Ascending aorta (tissue), 2 donors: ENCODE measurements at regions not wholly inside any gene's neighbourhood (a gene's known extent, or its start where the extent isn't known, plus 50 kb on each side); places are given as distances from the start of the nearest gene placed in this dataset.
"Not testable (repeated sequence)": the region's sequence is repeated elsewhere in the genome, so short reads cannot be mapped to it uniquely, and the experiment has no call there.

Source experiments
- DNase-seq, 2 donors: peaks; one replicate each; pipeline ENCODE4 v3.0.0-alpha.2; 2019; ENCODE audit warnings: low spot score in 2 of 2
- H3K27ac ChIP-seq, 2 donors: fragments of 200-600 bp; sonication (generic); one replicate each; pipeline ENCODE4 v1.5.1; 2016 to 2017; ENCODE audit warnings: mild to moderate bottlenecking in 1 of 2
- H3K27me3 ChIP-seq: fragments of 200-600 bp; sonication (generic); one replicate; pipeline ENCODE4 v1.5.1; 2017
- H3K36me3 ChIP-seq, 2 donors: fragments of 200-600 bp; sonication (generic); one replicate each; pipeline ENCODE4 v1.5.1; 2016
- H3K4me1 ChIP-seq, 2 donors: fragments of 200-600 bp; sonication (generic); one replicate each; pipeline ENCODE4 v1.5.1; 2016 to 2017; ENCODE audit warnings: mild to moderate bottlenecking in 1 of 2
- H3K4me3 ChIP-seq, 2 donors: fragments of 200-600 bp; sonication (generic); one replicate each; pipeline ENCODE4 v1.5.1; 2016 to 2017; ENCODE audit warnings: mild to moderate bottlenecking in 1 of 2
- H3K9me3 ChIP-seq, 2 donors: fragments of 200-600 bp; sonication (generic); one replicate each; pipeline ENCODE4 v1.5.1; 2016
- intact Hi-C: fragments of 100-400 bp; cut with DNase I; formaldehyde crosslinking; loops from one replicate; pipeline ENCODE4 v1.15.1; 2023
- TF ChIP-seq, protein P1 (sequence below), 3 experiments: fragments of 200-600 bp in 2 of 3; fragments of 450-650 bp in 1 of 3; sonication (generic) in 2 of 3; IDR thresholded peaks; one replicate each; pipeline ENCODE4 v1.5.1; 2016 to 2019; ENCODE audit warnings: antibody characterized with exemption in 3 of 3, mild to moderate bottlenecking in 1 of 3, moderate library complexity in 1 of 3

DNA sequence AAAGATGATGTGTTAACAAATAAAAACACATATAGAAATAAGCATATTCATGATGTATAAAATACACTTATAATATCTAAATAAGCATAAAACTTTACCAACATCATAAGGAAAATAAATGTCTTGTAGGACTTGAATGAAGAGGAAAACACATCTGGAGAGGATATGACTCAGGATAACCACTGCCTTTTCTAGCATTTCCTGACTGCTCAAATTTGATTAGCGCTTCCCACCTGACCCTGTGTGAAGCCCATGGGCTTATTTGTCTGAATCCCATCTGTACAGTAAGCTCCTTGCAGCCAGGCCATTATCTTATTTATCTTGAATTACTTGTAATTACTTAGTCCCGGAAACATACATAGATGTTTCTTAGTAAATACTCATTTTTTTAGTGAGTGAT lies 608.6 kb downstream of the COL12A1 start:
- Histone ChIP-seq H3K4me1 (no peaks in the 10 kb centered on the region), H3K27me3 (no peaks in the 10 kb centered on the region), H3K27ac (no peak overlapping the region), H3K9me3 (no peaks in the 10 kb centered on the region), H3K36me3 (no peaks in the 10 kb centered on the region), H3K4me3 (no peak overlapping the region)
- intact Hi-C loops = no loop called here
- no peak for DNase-seq
- TF ChIP-seq, protein P1, sequence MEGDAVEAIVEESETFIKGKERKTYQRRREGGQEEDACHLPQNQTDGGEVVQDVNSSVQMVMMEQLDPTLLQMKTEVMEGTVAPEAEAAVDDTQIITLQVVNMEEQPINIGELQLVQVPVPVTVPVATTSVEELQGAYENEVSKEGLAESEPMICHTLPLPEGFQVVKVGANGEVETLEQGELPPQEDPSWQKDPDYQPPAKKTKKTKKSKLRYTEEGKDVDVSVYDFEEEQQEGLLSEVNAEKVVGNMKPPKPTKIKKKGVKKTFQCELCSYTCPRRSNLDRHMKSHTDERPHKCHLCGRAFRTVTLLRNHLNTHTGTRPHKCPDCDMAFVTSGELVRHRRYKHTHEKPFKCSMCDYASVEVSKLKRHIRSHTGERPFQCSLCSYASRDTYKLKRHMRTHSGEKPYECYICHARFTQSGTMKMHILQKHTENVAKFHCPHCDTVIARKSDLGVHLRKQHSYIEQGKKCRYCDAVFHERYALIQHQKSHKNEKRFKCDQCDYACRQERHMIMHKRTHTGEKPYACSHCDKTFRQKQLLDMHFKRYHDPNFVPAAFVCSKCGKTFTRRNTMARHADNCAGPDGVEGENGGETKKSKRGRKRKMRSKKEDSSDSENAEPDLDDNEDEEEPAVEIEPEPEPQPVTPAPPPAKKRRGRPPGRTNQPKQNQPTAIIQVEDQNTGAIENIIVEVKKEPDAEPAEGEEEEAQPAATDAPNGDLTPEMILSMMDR (IDR thresholded peaks at IDR 0.05) = no peak

DNA sequence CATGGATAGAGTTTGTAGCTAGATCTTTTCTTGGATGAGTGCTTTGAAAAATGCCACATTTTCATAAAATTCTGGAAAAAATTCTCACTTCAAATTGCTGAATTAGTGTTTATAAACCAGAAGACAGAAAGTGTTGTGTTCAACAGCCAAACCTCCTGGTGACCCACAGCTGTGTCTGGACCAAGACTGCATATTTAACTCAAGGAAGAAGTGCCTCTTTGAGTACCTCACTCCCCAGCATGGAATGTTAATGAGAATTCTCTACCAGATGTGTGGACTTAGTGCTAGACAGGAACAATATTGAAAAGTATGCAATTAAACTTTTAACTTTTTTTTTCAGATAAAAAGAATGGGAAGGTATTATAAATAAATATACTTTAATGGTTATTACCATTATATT lies 609.3 kb downstream of the COL12A1 start:
- H3K4me1 ChIP-seq = no peaks in the 10 kb centered on the region
- intact Hi-C loops = no loop called here
- H3K36me3 ChIP-seq = no peaks in the 10 kb centered on the region
- no peaks in the 10 kb centered on the region for H3K9me3 ChIP-seq
- TF ChIP-seq, protein P1 (IDR thresholded peaks at IDR 0.05) = no peak
- DNase-seq = no peak
- H3K4me3 ChIP-seq = no peak overlapping the region
- no peaks in the 10 kb centered on the region for H3K27me3 ChIP-seq
- H3K27ac ChIP-seq = no peak overlapping the region

DNA sequence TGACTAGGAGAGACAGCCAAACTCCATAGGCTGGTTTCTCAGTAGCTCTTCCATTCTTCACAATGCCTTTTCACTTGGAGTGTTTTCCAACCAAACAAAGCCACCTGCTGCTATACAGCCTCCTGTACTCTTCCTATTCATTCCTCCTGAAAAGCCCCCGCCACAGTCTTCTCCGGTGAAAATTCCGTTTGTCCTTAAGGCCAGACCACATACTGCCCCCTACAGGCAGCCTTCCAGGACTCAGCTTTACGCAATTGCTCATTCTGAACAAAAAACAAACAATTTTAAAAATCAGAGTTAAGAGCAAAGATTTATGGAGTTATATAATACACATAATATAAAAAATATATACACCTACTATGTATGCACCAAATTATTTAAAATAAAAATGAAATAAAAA lies 611.5 kb downstream of the COL12A1 start:
- DNase-seq, H3K27me3 ChIP-seq, intact Hi-C loops: not testable (repeated sequence)

DNA sequence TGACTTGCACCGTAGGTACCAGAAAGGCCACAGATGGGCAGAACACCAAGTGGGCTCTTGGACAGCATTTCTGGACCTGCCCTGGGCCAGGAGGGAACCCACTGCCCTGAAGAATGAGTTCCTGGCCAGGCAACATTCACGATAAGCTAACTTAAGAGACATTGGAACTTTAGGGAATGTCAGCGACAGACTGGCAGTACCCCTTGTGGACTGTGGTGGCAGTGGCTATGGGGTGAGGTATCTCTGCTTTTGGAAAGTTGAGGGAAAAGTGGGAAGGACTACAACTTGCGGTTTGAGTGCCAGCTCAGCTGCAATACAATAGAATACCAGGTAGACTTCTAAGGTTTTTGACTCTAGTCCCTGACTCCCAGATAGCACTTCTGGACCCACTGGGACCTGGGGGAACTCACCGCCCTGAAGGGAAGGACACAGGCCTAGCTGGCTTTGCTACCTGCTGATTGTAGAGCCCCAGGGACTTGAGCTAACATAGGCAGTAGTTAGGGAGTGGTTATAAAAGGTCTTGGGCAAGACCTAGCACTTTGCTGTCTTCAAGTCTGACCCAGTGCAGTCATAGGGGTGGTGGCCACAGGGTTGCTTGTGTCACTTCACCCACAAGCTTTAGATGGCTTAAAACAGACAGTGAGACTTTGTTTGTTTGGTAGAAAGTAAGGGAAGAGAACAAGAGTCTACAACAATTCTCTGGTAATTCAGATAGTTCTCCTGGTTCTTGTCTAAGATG lies 617.6 kb downstream of the COL12A1 start:
- Histone ChIP-seq H3K4me1 (no peaks in the 10 kb centered on the region), H3K27me3 (no peaks in the 10 kb centered on the region), H3K4me3 (no peak overlapping the region), H3K9me3 (no peaks in the 10 kb centered on the region), H3K27ac (no peak overlapping the region), H3K36me3 (no peaks in the 10 kb centered on the region)
- intact Hi-C loops = no loop called here
- no peak for DNase-seq
- TF ChIP-seq, protein P1 (IDR thresholded peaks at IDR 0.05) = no peak

More for the DNA sequence above, 611.5 kb downstream of the COL12A1 start:
- not testable (repeated sequence) for H3K9me3 ChIP-seq, H3K36me3 ChIP-seq, H3K27ac ChIP-seq, H3K4me1 ChIP-seq, H3K4me3 ChIP-seq

DNA sequence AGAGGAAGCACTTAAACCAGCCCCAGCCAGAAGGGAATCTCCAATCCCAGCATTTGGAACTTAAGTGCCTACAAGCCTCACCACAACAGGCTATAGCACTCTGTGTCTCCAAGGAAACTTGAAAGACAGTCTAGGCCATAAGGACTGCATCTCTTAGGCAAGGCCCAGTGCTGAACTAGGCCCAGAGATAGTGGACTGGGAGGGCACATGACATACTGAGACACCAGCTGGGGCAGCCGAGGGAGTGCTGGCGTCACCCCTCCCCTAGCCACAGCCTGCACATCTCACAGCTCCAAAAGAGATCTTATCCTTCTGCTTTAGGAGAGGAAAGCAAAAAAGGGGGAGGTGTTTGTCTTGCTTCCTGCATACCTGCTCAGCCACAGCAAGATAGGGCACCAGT lies 618.5 kb downstream of the COL12A1 start:
- no peak for DNase-seq
- Histone ChIP-seq H3K27me3 (no peaks in the 10 kb centered on the region), H3K9me3 (no peaks in the 10 kb centered on the region), H3K4me3 (no peak overlapping the region), H3K4me1 (no peaks in the 10 kb centered on the region), H3K27ac (no peak overlapping the region), H3K36me3 (no peaks in the 10 kb centered on the region)
- TF ChIP-seq, protein P1 (IDR thresholded peaks at IDR 0.05) = no peak
- intact Hi-C loops = no loop called here

DNA sequence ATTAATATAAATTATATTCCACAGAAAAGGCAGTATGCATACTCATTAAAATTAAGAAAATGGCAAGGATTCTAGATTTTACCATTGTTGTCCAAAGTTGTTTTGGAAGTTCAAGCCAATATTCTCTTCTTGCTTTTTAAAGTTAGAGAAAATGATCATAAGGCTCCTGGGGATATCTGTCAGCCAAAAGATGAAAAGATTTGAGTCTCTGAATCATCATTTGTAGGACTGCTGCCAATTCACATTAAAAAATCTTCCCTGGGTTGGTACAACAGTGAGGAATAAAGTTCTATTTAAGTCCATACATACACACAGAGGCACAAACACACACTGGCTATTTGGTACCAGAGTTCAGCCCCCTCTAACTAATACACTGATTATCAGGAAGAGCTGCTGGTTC lies 620.1 kb downstream of the COL12A1 start:
- TF ChIP-seq, protein P1 (IDR thresholded peaks at IDR 0.05) = no peak
- H3K36me3 ChIP-seq = no peaks in the 10 kb centered on the region
- no peaks in the 10 kb centered on the region for H3K27me3 ChIP-seq
- no peak overlapping the region for H3K27ac ChIP-seq
- no peaks in the 10 kb centered on the region for H3K9me3 ChIP-seq
- no peaks in the 10 kb centered on the region for H3K4me1 ChIP-seq
- DNase-seq = no peak
- intact Hi-C loops = no loop called here
- H3K4me3 ChIP-seq = no peak overlapping the region
